ENCODE measurements at regions not wholly inside any gene's neighbourhood (a gene's known extent, or its start where the extent isn't known, plus 50 kb on each side); places are given as distances from the start of the nearest gene placed in this dataset.

- TF ChIP-seq SIN3A (IDR thresholded peaks at IDR 0.05; ENCODE audit: borderline replicate concordance, insufficient read depth, low read length), result no peak
- TF ChIP-seq TAF1 (IDR thresholded peaks at IDR 0.05; ENCODE audit: borderline replicate concordance, insufficient read depth, low read length), result no peak
- TF ChIP-seq FOXP2 (optimal IDR thresholded peaks at IDR 0.05; ENCODE audit: borderline replicate concordance, extremely low read depth, extremely low read length, insufficient read depth), result no peak
- TF ChIP-seq POLR2AphosphoS5 (IDR thresholded peaks at IDR 0.05; ENCODE audit: low read depth, low read length), result no peak
- TF ChIP-seq REST (IDR thresholded peaks at IDR 0.05; ENCODE audit: insufficient read depth in 1 of 2, low read depth in 2 of 2, low read length in 2 of 2), result no peak
Measured at GRCh38 chr10:71059054-71059818, 153.1 kb upstream of the UNC5B start.

- TF ChIP-seq TAF1 (IDR thresholded peaks at IDR 0.05; ENCODE audit: borderline replicate concordance, insufficient read depth, low read length) (no peak), FOXP2 (optimal IDR thresholded peaks at IDR 0.05; ENCODE audit: borderline replicate concordance, extremely low read depth, extremely low read length, insufficient read depth) (no peak), POLR2AphosphoS5 (IDR thresholded peaks at IDR 0.05; ENCODE audit: low read depth, low read length) (no peak), REST (IDR thresholded peaks at IDR 0.05; ENCODE audit: insufficient read depth in 1 of 2, low read depth in 2 of 2, low read length in 2 of 2) (no peak), SIN3A (IDR thresholded peaks at IDR 0.05; ENCODE audit: borderline replicate concordance, insufficient read depth, low read length) (no peak)
Measured at GRCh38 chr10:71059943-71060342, 152.4 kb upstream of the UNC5B start.

- TF ChIP-seq SIN3A (IDR thresholded peaks at IDR 0.05; ENCODE audit: borderline replicate concordance, insufficient read depth, low read length), result no peak
- no peak for TF ChIP-seq TAF1 (IDR thresholded peaks at IDR 0.05; ENCODE audit: borderline replicate concordance, insufficient read depth, low read length)
Measured at GRCh38 chr10:71060476-71061426, 151.6 kb upstream of the UNC5B start.

- TF ChIP-seq POLR2AphosphoS5 (IDR thresholded peaks at IDR 0.05; ENCODE audit: low read depth, low read length) (no peak), FOXP2 (optimal IDR thresholded peaks at IDR 0.05; ENCODE audit: borderline replicate concordance, extremely low read depth, extremely low read length, insufficient read depth) (no peak), SIN3A (IDR thresholded peaks at IDR 0.05; ENCODE audit: borderline replicate concordance, insufficient read depth, low read length) (no peak), REST (IDR thresholded peaks at IDR 0.05; ENCODE audit: insufficient read depth in 1 of 2, low read depth in 2 of 2, low read length in 2 of 2) (no peak), TAF1 (IDR thresholded peaks at IDR 0.05; ENCODE audit: borderline replicate concordance, insufficient read depth, low read length) (no peak)
Measured at GRCh38 chr10:71061472-71061871, 150.9 kb upstream of the UNC5B start.

GRCh38 chr10:71062156-71062555 is 150.2 kb upstream of the UNC5B start:
- TF ChIP-seq REST (IDR thresholded peaks at IDR 0.05; ENCODE audit: insufficient read depth in 1 of 2, low read depth in 2 of 2, low read length in 2 of 2) (no peak), SIN3A (IDR thresholded peaks at IDR 0.05; ENCODE audit: borderline replicate concordance, insufficient read depth, low read length) (no peak), TAF1 (IDR thresholded peaks at IDR 0.05; ENCODE audit: borderline replicate concordance, insufficient read depth, low read length) (no peak)

Data from PFSK-1 (cell line).